Gastroesophageal sphincter (tissue), 4 donors: ENCODE measurements at regions not wholly inside any gene's neighbourhood (a gene's known extent, or its start where the extent isn't known, plus 50 kb on each side); places are given as distances from the start of the nearest gene placed in this dataset.
"Not testable (repeated sequence)": the region's sequence is repeated elsewhere in the genome, so short reads cannot be mapped to it uniquely, and the experiment has no call there.

Source experiments
- ATAC-seq: fragments of 150-250 bp; one replicate; pipeline ENCODE4 v1.9.1; 2016; ENCODE audit warnings: mild to moderate bottlenecking, moderate library complexity
- H3K27ac ChIP-seq, 4 donors: fragments of 200-600 bp; sonication (generic) in 3 of 4; 1 replicate in 3 of 4; 2 replicates in 1 of 4; pipeline ENCODE4 v1.5.1; 2016 to 2019
- H3K27me3 ChIP-seq: fragments of 200-600 bp; sonication (generic); one replicate; pipeline ENCODE4 v1.5.1; 2019
- H3K36me3 ChIP-seq, 2 donors: fragments of 200-600 bp; sonication (generic); one replicate each; pipeline ENCODE4 v1.5.1; 2019; ENCODE audit warnings: control low read depth in 1 of 2
- H3K4me1 ChIP-seq, 3 donors: fragments of 200-600 bp; sonication (generic); 1 replicate in 2 of 3; 2 replicates in 1 of 3; pipeline ENCODE4 v1.5.1; 2016 to 2019; ENCODE audit warnings: control low read depth in 2 of 3
- H3K4me3 ChIP-seq, 2 donors: fragments of 200-600 bp; sonication (generic); one replicate each; pipeline ENCODE4 v1.5.1; 2019; ENCODE audit warnings: mild to moderate bottlenecking in 1 of 2, moderate library complexity in 1 of 2
- H3K9me3 ChIP-seq, 3 donors: fragments of 200-600 bp; sonication (generic); one replicate each; pipeline ENCODE4 v1.5.1; 2017 to 2019; ENCODE audit warnings: control low read depth in 2 of 3
- EP300 ChIP-seq: sonication (generic); formaldehyde crosslinking; IDR thresholded peaks from one replicate; pipeline ENCODE4 v1.6.1; 2017; ENCODE audit warnings: antibody characterized with exemption, mild to moderate bottlenecking
- POLR2A ChIP-seq, 2 donors: fragments of 450-650 bp; IDR thresholded peaks; one replicate each; pipeline ENCODE4 v1.6.1; 2017; ENCODE audit warnings: antibody characterized with exemption in 2 of 2, mild to moderate bottlenecking in 2 of 2, moderate library complexity in 1 of 2
- POLR2AphosphoS5 ChIP-seq: sonication (generic); formaldehyde crosslinking; IDR thresholded peaks from one replicate; pipeline ENCODE4 v1.6.1; 2017; ENCODE audit warnings: antibody characterized with exemption
- WGBS, 2 donors: methylation state at CpG; one replicate each; pipeline ENCODE4 v1.1.5; 2018; ENCODE audit warnings: low coverage in 1 of 2; 5-methylcytosine and 5-hydroxymethylcytosine counted together
- TF ChIP-seq, protein P1 (sequence below), 4 experiments: fragments of 200-600 bp in 2 of 4; fragments of 450-650 bp in 2 of 4; sonication (generic) in 1 of 4; IDR thresholded peaks; one replicate each; pipeline ENCODE4 v1.5.1; 2017 to 2019; ENCODE audit warnings: antibody characterized with exemption in 4 of 4, mild to moderate bottlenecking in 2 of 4, moderate library complexity in 2 of 4

DNA sequence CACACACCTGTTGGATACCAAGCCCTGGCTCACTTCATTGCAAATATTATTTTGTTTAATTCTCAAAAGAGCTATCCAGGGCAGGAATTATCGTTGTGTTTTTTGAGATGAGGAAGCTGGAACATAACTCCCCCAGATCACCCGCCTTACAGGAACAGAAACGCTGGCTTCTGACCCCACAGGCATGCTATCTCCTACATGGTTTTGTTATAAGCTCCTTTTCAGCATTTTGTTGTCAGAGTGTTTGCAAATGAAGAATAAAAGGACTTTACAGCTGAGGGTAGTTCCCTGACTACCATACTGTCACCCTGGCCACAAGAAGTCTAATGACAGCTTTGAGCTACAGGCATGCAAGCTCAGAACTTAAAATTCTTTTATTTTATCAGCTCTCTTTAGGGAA, 62.0 kb upstream of the MRPS9 start:
- H3K27ac ChIP-seq, result no peak overlapping the region
- H3K36me3 ChIP-seq, result no peaks in the 10 kb centered on the region
- 61 to 65% methylated on average over 3 of the region's 3 CpGs for WGBS, 2 donors
- ATAC-seq, result no peak
- H3K9me3 ChIP-seq, result no peaks in the 10 kb centered on the region
- TF ChIP-seq POLR2A (IDR thresholded peaks at IDR 0.05) (no peak), EP300 (no peak), POLR2AphosphoS5 (no peak)
- TF ChIP-seq, protein P1, sequence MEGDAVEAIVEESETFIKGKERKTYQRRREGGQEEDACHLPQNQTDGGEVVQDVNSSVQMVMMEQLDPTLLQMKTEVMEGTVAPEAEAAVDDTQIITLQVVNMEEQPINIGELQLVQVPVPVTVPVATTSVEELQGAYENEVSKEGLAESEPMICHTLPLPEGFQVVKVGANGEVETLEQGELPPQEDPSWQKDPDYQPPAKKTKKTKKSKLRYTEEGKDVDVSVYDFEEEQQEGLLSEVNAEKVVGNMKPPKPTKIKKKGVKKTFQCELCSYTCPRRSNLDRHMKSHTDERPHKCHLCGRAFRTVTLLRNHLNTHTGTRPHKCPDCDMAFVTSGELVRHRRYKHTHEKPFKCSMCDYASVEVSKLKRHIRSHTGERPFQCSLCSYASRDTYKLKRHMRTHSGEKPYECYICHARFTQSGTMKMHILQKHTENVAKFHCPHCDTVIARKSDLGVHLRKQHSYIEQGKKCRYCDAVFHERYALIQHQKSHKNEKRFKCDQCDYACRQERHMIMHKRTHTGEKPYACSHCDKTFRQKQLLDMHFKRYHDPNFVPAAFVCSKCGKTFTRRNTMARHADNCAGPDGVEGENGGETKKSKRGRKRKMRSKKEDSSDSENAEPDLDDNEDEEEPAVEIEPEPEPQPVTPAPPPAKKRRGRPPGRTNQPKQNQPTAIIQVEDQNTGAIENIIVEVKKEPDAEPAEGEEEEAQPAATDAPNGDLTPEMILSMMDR (IDR thresholded peaks at IDR 0.05), result no peak
- H3K4me3 ChIP-seq, result no peak overlapping the region
- H3K27me3 ChIP-seq, result no peaks in the 10 kb centered on the region
- H3K4me1 ChIP-seq, result no peaks in the 10 kb centered on the region

DNA sequence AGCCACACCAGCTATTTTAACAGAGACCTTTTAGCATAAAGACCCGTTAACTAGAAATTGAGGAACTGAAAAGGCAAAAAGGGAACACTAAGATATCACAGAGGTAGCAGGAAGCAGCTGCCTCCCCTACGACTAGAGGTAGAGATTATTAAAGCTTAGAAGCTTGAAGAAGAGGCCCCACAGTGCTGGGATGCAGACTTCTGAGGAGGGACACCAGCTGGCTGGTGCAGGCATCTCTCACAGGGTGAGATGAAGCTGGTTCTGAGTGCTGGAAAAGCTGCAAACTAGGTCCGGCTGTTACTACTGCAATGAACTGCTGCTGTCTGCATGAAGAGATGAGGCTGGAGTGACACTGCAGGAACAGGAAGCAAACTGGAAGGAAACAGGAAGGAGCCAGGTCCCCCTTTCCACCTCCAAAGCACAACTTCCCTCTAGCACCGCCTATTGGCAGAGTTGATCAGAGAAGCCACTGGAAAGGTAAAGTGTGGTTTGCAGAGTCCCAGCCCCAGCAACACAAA, 61.2 kb upstream of the MRPS9 start:
- no peaks in the 10 kb centered on the region for H3K9me3 ChIP-seq
- H3K27me3 ChIP-seq, result no peaks in the 10 kb centered on the region
- no peak overlapping the region for H3K27ac ChIP-seq
- no peaks in the 10 kb centered on the region for H3K36me3 ChIP-seq
- H3K4me1 ChIP-seq, result no peaks in the 10 kb centered on the region
- no peak for ATAC-seq
- H3K4me3 ChIP-seq, result no peak overlapping the region
- WGBS, 2 donors, result 33 to 50% methylated on average over 4 of the region's 4 CpGs
- TF ChIP-seq, protein P1 (IDR thresholded peaks at IDR 0.05), result no peak
- TF ChIP-seq POLR2AphosphoS5 (no peak), EP300 (no peak), POLR2A (IDR thresholded peaks at IDR 0.05) (no peak)

DNA sequence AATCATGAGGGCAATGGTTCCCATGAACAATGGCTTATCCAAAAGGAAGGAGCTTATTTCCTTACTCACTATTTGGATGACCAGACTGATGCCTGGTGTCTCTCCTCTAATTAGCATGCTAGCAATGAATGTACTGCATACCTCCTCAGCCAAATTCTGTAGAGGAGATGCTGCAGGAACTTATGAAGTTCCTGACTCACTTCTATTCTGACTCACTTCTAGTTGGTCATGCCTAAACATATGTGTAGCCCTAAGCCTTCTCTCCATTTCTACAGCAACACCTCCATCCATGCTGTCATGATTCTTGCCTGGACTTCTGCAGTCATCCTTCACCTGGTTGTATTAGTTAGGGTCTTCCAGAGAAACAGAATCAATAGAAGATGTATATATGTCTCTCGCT, 59.9 kb upstream of the MRPS9 start:
- TF ChIP-seq POLR2A (IDR thresholded peaks at IDR 0.05) (no peak), POLR2AphosphoS5 (no peak), EP300 (no peak)
- TF ChIP-seq, protein P1 (IDR thresholded peaks at IDR 0.05), result no peak
- no peaks in the 10 kb centered on the region for H3K27me3 ChIP-seq
- 91 to 100% methylated on average over 1 of the region's 1 CpG for WGBS, 2 donors
- no peak for ATAC-seq
- H3K9me3 ChIP-seq, result no peaks in the 10 kb centered on the region
- H3K4me1 ChIP-seq, result no peaks in the 10 kb centered on the region
- H3K27ac ChIP-seq, result no peak overlapping the region
- no peak overlapping the region for H3K4me3 ChIP-seq
- no peaks in the 10 kb centered on the region for H3K36me3 ChIP-seq

DNA sequence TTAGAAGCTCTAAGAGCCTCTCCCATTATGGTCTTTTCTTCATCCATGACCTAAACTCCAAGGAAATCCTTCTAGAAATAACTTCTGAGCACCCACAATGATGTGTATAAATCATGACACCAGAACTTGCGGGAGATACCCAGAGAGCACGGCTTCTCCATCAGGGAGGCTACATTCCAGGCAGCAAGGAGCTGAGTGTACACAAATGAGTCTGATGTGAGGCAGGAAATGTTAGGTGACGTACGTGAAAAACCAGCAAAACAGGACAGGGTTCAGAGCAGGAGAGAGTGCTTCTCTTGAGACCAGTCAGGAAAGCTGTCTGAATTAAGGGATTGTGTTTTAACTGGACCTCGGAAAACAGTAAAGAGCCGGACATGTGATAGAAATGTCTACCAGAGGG, 58.1 kb upstream of the MRPS9 start:
- ATAC-seq, H3K4me3 ChIP-seq: not testable (repeated sequence)

DNA sequence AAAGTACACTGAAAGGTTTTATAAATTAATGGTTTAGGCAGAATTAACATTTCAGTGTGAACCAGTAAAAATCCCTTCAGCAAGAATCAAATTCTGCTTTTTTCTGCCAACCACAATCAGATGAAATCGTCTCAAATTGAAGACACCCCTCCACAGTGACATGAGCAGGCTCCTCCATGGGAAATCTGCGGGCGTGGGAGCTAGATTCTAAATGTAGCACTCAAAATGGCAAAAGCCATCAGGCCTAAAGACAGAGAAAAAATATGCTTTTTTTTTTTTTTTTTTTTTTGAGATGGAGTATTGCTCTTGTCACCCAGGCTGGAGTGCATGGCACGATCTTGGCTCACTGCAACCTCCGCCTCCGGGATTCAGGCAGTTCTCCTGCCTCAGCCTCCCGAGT, 55.8 kb upstream of the MRPS9 start:
- WGBS, 2 donors, result 65 to 74% methylated on average over 2 to 6 of the region's 7 CpGs
- Histone ChIP-seq H3K4me3 (no peak overlapping the region), H3K9me3 (peaks cover 0 to 9% (median 0%) of the 10 kb centered on the region in 3 donors), H3K36me3 (no peaks in the 10 kb centered on the region), H3K27me3 (no peaks in the 10 kb centered on the region), H3K27ac (no peak overlapping the region), H3K4me1 (no peaks in the 10 kb centered on the region)
- no peak for ATAC-seq
- TF ChIP-seq, protein P1 (IDR thresholded peaks at IDR 0.05), result no peak
- TF ChIP-seq POLR2A (IDR thresholded peaks at IDR 0.05), result no peak

More for the DNA sequence above, 58.1 kb upstream of the MRPS9 start:
- H3K36me3 ChIP-seq, H3K9me3 ChIP-seq, H3K27me3 ChIP-seq, H3K4me1 ChIP-seq, H3K27ac ChIP-seq: not testable (repeated sequence)
- 64 to 76% methylated on average over 5 to 6 of the region's 6 CpGs for WGBS, 2 donors
